IMR-90 (cell line): ENCODE measurements at regions not wholly inside any gene's neighbourhood (a gene's known extent, or its start where the extent isn't known, plus 50 kb on each side); places are given as distances from the start of the nearest gene placed in this dataset.

ENCODE experiments used
- ATAC-seq: fragments of 200-7000 bp; cut with Tn5 transposase; 2 replicates; pipeline ENCODE4 v1.9.1; 2020; ENCODE audit warnings: low read depth, mild to moderate bottlenecking, moderate library complexity
- BruUV-seq: library from RNA; stranded (reverse); fragments of 400-500 nt; replicated peaks from 2 replicates; lab custom pipeline; 2021; lab: Mats Ljungman, UMichigan
- CTCF ChIA-PET: fragments of 300-600 bp; formaldehyde crosslinking; extraction: SDS; loops from one replicate; lab custom pipeline; 2021; ENCODE audit warnings: antibody characterized with exemption; lab: Yijun Ruan, JAX
- POLR2A ChIA-PET: fragments of 300-600 bp; sonication (Branson Sonifier 250); formaldehyde crosslinking; loops from one replicate; lab custom pipeline; 2022; ENCODE audit warnings: antibody characterized with exemption; ENCODE audit not compliant: unreplicated experiment; lab: Charles Lee
- DNase-seq: peaks from one replicate; pipeline ENCODE4 v3.0.0; 2013
- H2AFZ ChIP-seq: replicated peaks from 2 replicates; pipeline ENCODE3; 2013; ENCODE audit warnings: low read length, mild to moderate bottlenecking; ENCODE audit not compliant: poor library complexity
- H2AK5ac ChIP-seq: 2 replicates; pipeline ENCODE4 v1.6.1; 2013; ENCODE audit warnings: low read depth, low read length, inconsistent platforms
- H2AK9ac ChIP-seq: replicated peaks from 2 replicates; pipeline ENCODE3; 2013; ENCODE audit warnings: mild to moderate bottlenecking, low read depth, low read length, moderate library complexity; ENCODE audit not compliant: poor library complexity
- H2BK120ac ChIP-seq: 2 replicates; pipeline ENCODE4 v1.6.1; 2013; ENCODE audit warnings: low read depth, low read length, inconsistent platforms
- H2BK15ac ChIP-seq: 3 replicates; pipeline ENCODE4 v1.6.1; 2013; ENCODE audit warnings: low read depth, low read length, inconsistent platforms
- H2BK20ac ChIP-seq: 2 replicates; pipeline ENCODE4 v1.6.1; 2013; ENCODE audit warnings: low read depth, mild to moderate bottlenecking, inconsistent platforms, low read length, moderate library complexity
- H2BK5ac ChIP-seq: 2 replicates; pipeline ENCODE4 v1.6.1; 2013; ENCODE audit warnings: mild to moderate bottlenecking, low read depth, low read length, inconsistent platforms; ENCODE audit not compliant: poor library complexity, severe bottlenecking
- H3K14ac ChIP-seq: replicated peaks from 2 replicates; pipeline ENCODE4 v1.6.1; 2013; ENCODE audit warnings: low read depth, low read length, inconsistent platforms
- H3K18ac ChIP-seq: 2 replicates; pipeline ENCODE4 v1.6.1; 2013; ENCODE audit warnings: low read depth, low read length, control low read depth
- H3K23ac ChIP-seq: 2 replicates; pipeline ENCODE4 v1.6.1; 2013; ENCODE audit warnings: low read depth, low read length, inconsistent platforms
- H3K27ac ChIP-seq: 2 replicates; pipeline ENCODE4 v1.5.1; 2013; ENCODE audit warnings: mild to moderate bottlenecking, control low read depth, low read length; ENCODE audit not compliant: insufficient read depth
- H3K27me3 ChIP-seq: 2 replicates; pipeline ENCODE4 v1.6.1; 2013; ENCODE audit warnings: low read length; ENCODE audit not compliant: control insufficient read depth, insufficient read depth
- H3K36me3 ChIP-seq: 2 replicates; pipeline ENCODE4 v1.6.1; 2013; ENCODE audit warnings: low read length, mixed read lengths; ENCODE audit not compliant: control insufficient read depth, insufficient read depth
- H3K4ac ChIP-seq: 2 replicates; pipeline ENCODE4 v1.6.1; 2013; ENCODE audit warnings: low read depth, low read length, inconsistent platforms
- H3K4me1 ChIP-seq: 2 replicates; pipeline ENCODE4 v1.6.1; 2013; ENCODE audit warnings: low read length, mixed read lengths; ENCODE audit not compliant: control insufficient read depth, insufficient read depth
- H3K4me2 ChIP-seq: 2 replicates; pipeline ENCODE4 v1.6.1; 2013; ENCODE audit warnings: low read depth, mild to moderate bottlenecking, control low read depth, low read length, moderate library complexity
- H3K4me3 ChIP-seq: 2 replicates; pipeline ENCODE4 v1.5.1; 2013; ENCODE audit warnings: low read depth, mild to moderate bottlenecking, control low read depth, low read length, moderate library complexity; ENCODE audit not compliant: insufficient read depth
- H3K56ac ChIP-seq: 2 replicates; pipeline ENCODE4 v1.6.1; 2013; ENCODE audit warnings: low read length, inconsistent platforms; ENCODE audit not compliant: insufficient read depth; ENCODE audit errors: extremely low read depth
- H3K79me1 ChIP-seq, 2 experiments: 2 replicates each; pipeline ENCODE4 v1.6.1; 2013; ENCODE audit warnings: low read length in 2 of 2, inconsistent platforms in 1 of 2, low read depth in 1 of 2
- H3K9ac ChIP-seq: 2 replicates; pipeline ENCODE4 v1.6.1; 2013; ENCODE audit warnings: low read depth, low read length, control low read depth
- H3K9me1 ChIP-seq: 2 replicates; pipeline ENCODE4 v1.6.1; 2013; ENCODE audit warnings: low read length, inconsistent platforms; ENCODE audit not compliant: insufficient read depth
- H3K9me3 ChIP-seq: 2 replicates; pipeline ENCODE4 v1.6.1; 2013; ENCODE audit warnings: low read length; ENCODE audit not compliant: control insufficient read depth, insufficient read depth
- H4K20me1 ChIP-seq: 2 replicates; pipeline ENCODE4 v1.6.1; 2013; ENCODE audit warnings: low read length, inconsistent platforms; ENCODE audit not compliant: insufficient read depth
- H4K5ac ChIP-seq: 2 replicates; pipeline ENCODE4 v1.6.1; 2013; ENCODE audit warnings: mild to moderate bottlenecking, low read depth, low read length, control low read depth
- H4K8ac ChIP-seq, 2 experiments: 2 replicates each; pipeline ENCODE4 v1.6.1; 2013; ENCODE audit warnings: low read depth in 2 of 2, low read length in 2 of 2, control low read depth in 1 of 2, inconsistent platforms in 1 of 2
- H4K91ac ChIP-seq: 2 replicates; pipeline ENCODE4 v1.6.1; 2013; ENCODE audit warnings: low read depth, low read length, inconsistent platforms; ENCODE audit not compliant: insufficient read depth
- BHLHE40 ChIP-seq: fragments of 150-350 bp; IDR thresholded peaks from 2 replicates; pipeline ENCODE4 v1.6.1; 2016; ENCODE audit warnings: mild to moderate bottlenecking, low read depth, low read length
- CEBPB ChIP-seq: IDR thresholded peaks from 2 replicates; pipeline ENCODE4 v1.6.1; 2012; ENCODE audit warnings: low read depth, low read length, improper control_type of control experiment
- CHD1 ChIP-seq: IDR thresholded peaks from 2 replicates; pipeline ENCODE4 v1.6.1; 2012; ENCODE audit warnings: low read depth, low read length, improper control_type of control experiment
- CTCF ChIP-seq: conservative IDR thresholded peaks from 2 replicates; pipeline ENCODE4 v1.5.1; 2012; ENCODE audit warnings: mild to moderate bottlenecking, low read depth, low read length, improper control_type of control experiment
- ELK1 ChIP-seq: fragments of 150-350 bp; IDR thresholded peaks from 2 replicates; pipeline ENCODE4 v1.6.1; 2016; ENCODE audit warnings: low read depth, mild to moderate bottlenecking, low read length, moderate library complexity, borderline replicate concordance
- FOS ChIP-seq: fragments of 150-350 bp; IDR thresholded peaks from 2 replicates; pipeline ENCODE4 v1.6.1; 2016; ENCODE audit warnings: low read depth, low read length
- MAFK ChIP-seq: IDR thresholded peaks from 2 replicates; pipeline ENCODE4 v1.6.1; 2012; ENCODE audit warnings: low read depth, low read length, improper control_type of control experiment
- MAZ ChIP-seq: IDR thresholded peaks from 2 replicates; pipeline ENCODE4 v1.6.1; 2012; ENCODE audit warnings: low read depth, mild to moderate bottlenecking, low read length, improper control_type of control experiment, moderate library complexity, borderline replicate concordance
- MXI1 ChIP-seq: IDR thresholded peaks from 2 replicates; pipeline ENCODE4 v1.6.1; 2012; ENCODE audit warnings: low read depth, mild to moderate bottlenecking, low read length, moderate library complexity, borderline replicate concordance
- NFE2L2 ChIP-seq: fragments of 150-350 bp; IDR thresholded peaks from 2 replicates; pipeline ENCODE4 v1.6.1; 2016; ENCODE audit warnings: low read depth, mild to moderate bottlenecking, low read length
- POLR2A ChIP-seq: IDR thresholded peaks from 2 replicates; pipeline ENCODE4 v1.6.1; 2012; ENCODE audit warnings: mild to moderate bottlenecking, low read depth, low read length
- RAD21 ChIP-seq: IDR thresholded peaks from 2 replicates; pipeline ENCODE4 v1.6.1; 2012; ENCODE audit warnings: low read length, improper control_type of control experiment
- RCOR1 ChIP-seq: IDR thresholded peaks from 2 replicates; pipeline ENCODE4 v1.6.1; 2012; ENCODE audit warnings: mild to moderate bottlenecking, low read length, improper control_type of control experiment; ENCODE audit not compliant: insufficient replicate concordance
- RFX5 ChIP-seq: IDR thresholded peaks from 2 replicates; pipeline ENCODE4 v1.8.0; 2012; ENCODE audit warnings: low read depth, mild to moderate bottlenecking, low read length, moderate library complexity
- SMC3 ChIP-seq: fragments of 150-350 bp; IDR thresholded peaks from 2 replicates; pipeline ENCODE4 v1.6.1; 2016; ENCODE audit warnings: low read depth, mild to moderate bottlenecking, antibody characterized with exemption, low read length, moderate library complexity
- USF2 ChIP-seq: fragments of 150-350 bp; IDR thresholded peaks from 2 replicates; pipeline ENCODE4 v1.6.1; 2017; ENCODE audit warnings: mild to moderate bottlenecking, antibody characterized with exemption, low read length, low read depth
- WGBS, 2 experiments: methylation state at CpG; one replicate each; pipeline versions ENCODE4 v1.1.5 to v1.1.7; 2013; ENCODE audit warnings: missing lambda C conversion rate in 2 of 2; ENCODE audit not compliant: insufficient read length in 1 of 2; ENCODE audit errors: extremely low coverage in 2 of 2; 5-methylcytosine and 5-hydroxymethylcytosine counted together
- dilution Hi-C: fragments of 300-500 bp; cut with HindIII; formaldehyde crosslinking; loops from one replicate; pipeline ENCODE4 v1.14.3; 2018; ENCODE audit warnings: low sequenced_read_pairs; ENCODE audit not compliant: unreplicated experiment
- in situ Hi-C: fragments of 300-500 bp; cut with MboI; formaldehyde crosslinking; loops from 3 replicates; pipeline ENCODE4 v1.14.3; 2019; ENCODE audit warnings: low sequenced_read_pairs, inconsistent platforms, mixed read lengths
- intact Hi-C: fragments of 100-400 bp; cut with micrococcal nuclease; formaldehyde crosslinking; loops from 2 replicates; pipeline ENCODE4 v1.10.0; 2022

GRCh38 chr1:73901738-73902137, 296.2 kb downstream of the LRRIQ3 start:
- no peak overlapping the region for H2BK15ac ChIP-seq
- dilution Hi-C loops (no loop called here), in situ Hi-C loops (no loop called here), intact Hi-C loops (no loop called here)
- no peaks in the 10 kb centered on the region for H3K9me1 ChIP-seq
- no peak overlapping the region for H3K4ac ChIP-seq
- H3K23ac ChIP-seq: no peak overlapping the region
- no peak overlapping the region for H2BK120ac ChIP-seq
- H3K4me3 ChIP-seq: no peak overlapping the region
- no peak overlapping the region for H3K9ac ChIP-seq
- DNase-seq (no peak), ATAC-seq (no peak)
- H3K4me2 ChIP-seq: no peak overlapping the region
- no peak overlapping the region for H3K27ac ChIP-seq
- no peak overlapping the region for H4K8ac ChIP-seq
- H3K4me1 ChIP-seq: no peaks in the 10 kb centered on the region
- H3K14ac ChIP-seq: no peak overlapping the region
- H3K27me3 ChIP-seq: no peaks in the 10 kb centered on the region
- no peak overlapping the region for H4K91ac ChIP-seq
- ChIA-PET CTCF (interaction anchor here (0.9 kb wide), 1 partner anchor 10 kb away, joined by 3 read pairs; no protein-coding TSS in a partner anchor), POLR2A (no interaction called here)
- no TSS peak for BruUV-seq
- no peak overlapping the region for H2AFZ ChIP-seq
- H3K18ac ChIP-seq: no peak overlapping the region
- no peak overlapping the region for H2BK20ac ChIP-seq
- no peaks in the 10 kb centered on the region for H4K20me1 ChIP-seq
- H2AK9ac ChIP-seq: no peak overlapping the region
- no peak overlapping the region for H2BK5ac ChIP-seq
- H2AK5ac ChIP-seq: no peak overlapping the region
- no peaks in the 10 kb centered on the region for H3K79me1 ChIP-seq
- no peak overlapping the region for H4K5ac ChIP-seq
- WGBS, 2 experiments: 0% methylated on average over 2 of the region's 5 CpGs; no CpG with 5 or more reads in 1 of the 2 experiments
- H3K36me3 ChIP-seq: no peaks in the 10 kb centered on the region
- TF ChIP-seq SMC3: no peak
- no peak for TF ChIP-seq CTCF
- TF ChIP-seq CEBPB: no peak
- TF ChIP-seq MAFK: no peak
- no peak for TF ChIP-seq RCOR1
- TF ChIP-seq MAZ: no peak
- TF ChIP-seq NFE2L2: no peak
- TF ChIP-seq RFX5: no peak
- TF ChIP-seq USF2: no peak
- TF ChIP-seq FOS: no peak
- TF ChIP-seq ELK1: no peak
- no peak for TF ChIP-seq MXI1
- no peak for TF ChIP-seq BHLHE40
- TF ChIP-seq CHD1: no peak
- TF ChIP-seq POLR2A: no peak
- no peak for TF ChIP-seq RAD21
- H3K56ac ChIP-seq: no peak overlapping the region
- no peaks in the 10 kb centered on the region for H3K9me3 ChIP-seq
